Activated CD8-positive, alpha-beta T cell treated with anti-CD3 and anti-CD28 coated beads for 36 hours (primary cell): ENCODE measurements at regions not wholly inside any gene's neighbourhood (a gene's known extent, or its start where the extent isn't known, plus 50 kb on each side); places are given as distances from the start of the nearest gene placed in this dataset.

ENCODE experiments used
- ATAC-seq: fragments of 200-7000 bp; cut with Tn5 transposase; one replicate; pipeline ENCODE4 v1.10.0; 2021; ENCODE audit warnings: mild to moderate bottlenecking, moderate library complexity
- CTCF ChIA-PET: fragments of 350-600 bp; sonication (Branson Sonifier 250); formaldehyde crosslinking; loops from one replicate; lab custom pipeline; 2021; ENCODE audit warnings: antibody characterized with exemption; lab: Charles Lee
- POLR2A ChIA-PET: fragments of 350-600 bp; sonication (Branson Sonifier 250); formaldehyde crosslinking; loops from one replicate; lab custom pipeline; 2021; ENCODE audit warnings: antibody characterized with exemption; lab: Charles Lee
- DNase-seq: peaks from one replicate; pipeline ENCODE4 v3.0.0-alpha.2; 2020
- H3K27ac Mint-ChIP-seq: one replicate; pipeline ENCODE4 v1.8.0; 2021; ENCODE audit warnings: mild to moderate bottlenecking, mixed read lengths
- H3K27me3 Mint-ChIP-seq: one replicate; pipeline ENCODE4 v1.8.0; 2021; ENCODE audit warnings: mixed read lengths
- H3K36me3 Mint-ChIP-seq: one replicate; pipeline ENCODE4 v1.8.0; 2021; ENCODE audit warnings: low read depth, mixed read lengths
- H3K4me1 Mint-ChIP-seq: one replicate; pipeline ENCODE4 v1.8.0; 2021; ENCODE audit warnings: low read depth, mixed read lengths
- H3K4me3 Mint-ChIP-seq: one replicate; pipeline ENCODE4 v1.8.0; 2021; ENCODE audit warnings: mild to moderate bottlenecking, moderate library complexity, mixed read lengths
- H3K9me3 Mint-ChIP-seq: one replicate; pipeline ENCODE4 v1.8.0; 2021; ENCODE audit warnings: mixed read lengths
- intact Hi-C: fragments of 100-400 bp; cut with micrococcal nuclease; formaldehyde crosslinking; loops from one replicate; pipeline ENCODE4 v1.10.0; 2022
- TF ChIP-seq, protein P1 (sequence below): fragments of 200-600 bp; IDR thresholded peaks from one replicate; pipeline ENCODE4 v1.8.0; 2022; ENCODE audit warnings: antibody characterized with exemption, mild to moderate bottlenecking

DNA sequence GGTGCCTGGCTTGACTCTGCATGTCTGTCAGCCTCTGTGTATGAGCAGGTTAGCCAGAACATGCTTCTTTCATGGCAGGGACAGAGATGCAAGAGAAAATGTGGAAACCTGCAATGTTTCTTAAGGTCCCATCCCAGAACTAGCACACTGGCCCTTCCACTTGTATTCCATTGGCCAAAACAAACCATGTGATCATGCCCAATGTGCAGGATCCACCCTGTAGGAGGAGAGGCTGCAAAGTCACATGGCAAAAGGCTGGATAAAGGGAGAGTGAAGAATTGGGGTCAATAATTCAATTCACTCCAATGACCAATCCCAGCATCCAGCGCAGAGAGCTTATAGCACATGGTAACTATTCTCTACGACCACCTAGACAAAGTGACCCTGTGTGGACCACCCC, 405.5 kb downstream of the MIAT start:
- H3K4me3 Mint-ChIP-seq: no peak overlapping the region
- intact Hi-C loops: no loop called here
- DNase-seq (no peak), ATAC-seq (no peak)
- POLR2A ChIA-PET: no interaction called here
- CTCF ChIA-PET: no interaction called here
- no peak overlapping the region for H3K27ac Mint-ChIP-seq
- H3K27me3 Mint-ChIP-seq: peaks cover 8% of the 10 kb centered on the region
- no peaks in the 10 kb centered on the region for H3K36me3 Mint-ChIP-seq
- H3K4me1 Mint-ChIP-seq: peaks cover 1% of the 10 kb centered on the region
- TF ChIP-seq, protein P1, sequence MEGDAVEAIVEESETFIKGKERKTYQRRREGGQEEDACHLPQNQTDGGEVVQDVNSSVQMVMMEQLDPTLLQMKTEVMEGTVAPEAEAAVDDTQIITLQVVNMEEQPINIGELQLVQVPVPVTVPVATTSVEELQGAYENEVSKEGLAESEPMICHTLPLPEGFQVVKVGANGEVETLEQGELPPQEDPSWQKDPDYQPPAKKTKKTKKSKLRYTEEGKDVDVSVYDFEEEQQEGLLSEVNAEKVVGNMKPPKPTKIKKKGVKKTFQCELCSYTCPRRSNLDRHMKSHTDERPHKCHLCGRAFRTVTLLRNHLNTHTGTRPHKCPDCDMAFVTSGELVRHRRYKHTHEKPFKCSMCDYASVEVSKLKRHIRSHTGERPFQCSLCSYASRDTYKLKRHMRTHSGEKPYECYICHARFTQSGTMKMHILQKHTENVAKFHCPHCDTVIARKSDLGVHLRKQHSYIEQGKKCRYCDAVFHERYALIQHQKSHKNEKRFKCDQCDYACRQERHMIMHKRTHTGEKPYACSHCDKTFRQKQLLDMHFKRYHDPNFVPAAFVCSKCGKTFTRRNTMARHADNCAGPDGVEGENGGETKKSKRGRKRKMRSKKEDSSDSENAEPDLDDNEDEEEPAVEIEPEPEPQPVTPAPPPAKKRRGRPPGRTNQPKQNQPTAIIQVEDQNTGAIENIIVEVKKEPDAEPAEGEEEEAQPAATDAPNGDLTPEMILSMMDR: no peak
- H3K9me3 Mint-ChIP-seq: no peaks in the 10 kb centered on the region

- ATAC-seq (no peak), DNase-seq (no peak)
- H3K27me3 Mint-ChIP-seq: peaks cover 8% of the 10 kb centered on the region
- ChIA-PET POLR2A (no interaction called here), CTCF (no interaction called here)
- TF ChIP-seq, protein P1: no peak
- H3K4me1 Mint-ChIP-seq: peaks cover 4% of the 10 kb centered on the region
- no peak overlapping the region for H3K27ac Mint-ChIP-seq
- H3K4me3 Mint-ChIP-seq: no peak overlapping the region
- no peaks in the 10 kb centered on the region for H3K36me3 Mint-ChIP-seq
- no peaks in the 10 kb centered on the region for H3K9me3 Mint-ChIP-seq
- intact Hi-C loops: no loop called here
These were observed 406.0 kb downstream of the MIAT start for GRCh38 chr22:27063406-27063805.

DNA sequence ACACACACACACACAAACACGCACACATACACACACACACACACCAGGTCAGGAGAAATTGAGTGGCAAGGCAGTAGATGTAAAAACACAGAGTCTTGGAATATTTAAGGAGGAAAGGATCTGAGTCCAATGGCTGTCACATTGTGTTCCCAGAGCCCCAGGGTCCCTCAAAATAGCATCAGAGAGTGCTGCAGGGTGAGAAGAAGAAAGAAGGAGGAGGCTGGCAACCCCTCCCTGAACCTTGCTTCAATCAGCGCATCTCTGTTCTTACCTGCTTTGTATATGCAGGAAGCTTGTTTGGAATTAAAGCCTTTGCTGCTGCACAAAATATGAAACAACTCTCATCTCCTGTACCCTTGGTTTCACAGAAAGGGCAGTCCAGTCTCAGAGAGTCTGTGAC, 406.5 kb downstream of the MIAT start:
- H3K27ac Mint-ChIP-seq: no peak overlapping the region
- DNase-seq: no peak
- peaks cover 8% of the 10 kb centered on the region for H3K27me3 Mint-ChIP-seq
- H3K4me3 Mint-ChIP-seq: no peak overlapping the region
- TF ChIP-seq, protein P1: no peak
- peaks cover 4% of the 10 kb centered on the region for H3K4me1 Mint-ChIP-seq
- H3K36me3 Mint-ChIP-seq: no peaks in the 10 kb centered on the region
- CTCF ChIA-PET: no interaction called here
- no peaks in the 10 kb centered on the region for H3K9me3 Mint-ChIP-seq
- POLR2A ChIA-PET: no interaction called here
- ATAC-seq: no peak
- intact Hi-C loops: no loop called here

GRCh38 chr22:27064386-27064785, 407.0 kb downstream of the MIAT start:
- Mint-ChIP-seq H3K27me3 (peaks cover 8% of the 10 kb centered on the region), H3K4me3 (no peak overlapping the region), H3K4me1 (peaks cover 4% of the 10 kb centered on the region), H3K36me3 (no peaks in the 10 kb centered on the region), H3K9me3 (no peaks in the 10 kb centered on the region), H3K27ac (no peak overlapping the region)
- ChIA-PET POLR2A (no interaction called here), CTCF (no interaction called here)
- DNase-seq (no peak), ATAC-seq (no peak)
- TF ChIP-seq, protein P1: no peak
- intact Hi-C loops: no loop called here

- H3K36me3 Mint-ChIP-seq: no peaks in the 10 kb centered on the region
- intact Hi-C loops: no loop called here
- H3K27me3 Mint-ChIP-seq: peaks cover 13% of the 10 kb centered on the region
- H3K9me3 Mint-ChIP-seq: no peaks in the 10 kb centered on the region
- ATAC-seq (no peak), DNase-seq (no peak)
- H3K27ac Mint-ChIP-seq: no peak overlapping the region
- ChIA-PET POLR2A (no interaction called here), CTCF (no interaction called here)
- no peak overlapping the region for H3K4me3 Mint-ChIP-seq
- TF ChIP-seq, protein P1: no peak
- peaks cover 4% of the 10 kb centered on the region for H3K4me1 Mint-ChIP-seq
These were observed 407.9 kb downstream of the MIAT start for GRCh38 chr22:27065279-27065678.
